ENCODE measurements at regions not wholly inside any gene's neighbourhood (a gene's known extent, or its start where the extent isn't known, plus 50 kb on each side); places are given as distances from the start of the nearest gene placed in this dataset.

DNA sequence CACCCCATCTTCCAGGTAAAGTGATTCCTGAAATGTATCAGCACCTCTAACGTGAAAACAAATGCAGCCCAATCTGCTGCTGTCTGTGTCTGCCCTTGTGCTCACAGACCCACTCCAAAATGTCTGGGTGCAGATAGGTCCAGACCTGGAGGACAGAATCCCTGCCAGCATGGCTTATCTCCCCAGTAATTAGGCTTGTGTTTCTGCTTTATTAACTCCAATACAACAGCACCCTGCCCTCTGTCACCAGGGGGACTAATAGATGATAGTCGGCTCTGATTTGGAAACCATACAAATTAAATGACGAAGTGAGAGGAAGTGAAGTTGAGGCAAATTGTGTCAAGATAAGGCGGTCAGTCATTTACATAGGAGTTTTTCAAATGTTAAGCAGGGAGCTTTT is 608.3 kb upstream of the SALL1 start:
- DNase-seq = no peak

DNA sequence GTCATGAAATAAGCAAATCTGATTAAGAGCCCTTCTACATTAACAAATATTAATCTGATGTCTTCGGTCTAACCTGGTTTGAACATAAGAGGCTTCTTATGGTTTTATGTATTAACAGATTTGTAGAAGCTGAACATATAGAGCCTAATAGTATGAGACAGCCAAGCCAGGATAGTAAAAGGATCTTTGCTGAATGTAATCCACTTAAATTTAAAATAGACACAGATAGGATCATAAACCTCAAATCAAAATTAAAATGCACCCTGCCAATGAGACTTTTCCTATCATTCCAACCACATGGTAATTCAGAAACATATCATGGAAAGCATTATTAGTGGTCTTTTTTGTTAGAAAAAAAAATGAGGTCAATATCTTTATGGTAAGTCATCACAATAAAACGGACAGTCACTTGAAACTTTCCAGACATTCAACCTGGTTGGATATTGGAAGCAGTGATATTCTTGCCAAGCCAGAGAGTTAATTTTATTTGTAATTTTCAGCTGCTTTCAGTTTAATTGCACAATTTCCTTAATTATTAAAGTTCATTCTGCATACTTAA is 606.9 kb upstream of the SALL1 start:
- no peak for DNase-seq

DNA sequence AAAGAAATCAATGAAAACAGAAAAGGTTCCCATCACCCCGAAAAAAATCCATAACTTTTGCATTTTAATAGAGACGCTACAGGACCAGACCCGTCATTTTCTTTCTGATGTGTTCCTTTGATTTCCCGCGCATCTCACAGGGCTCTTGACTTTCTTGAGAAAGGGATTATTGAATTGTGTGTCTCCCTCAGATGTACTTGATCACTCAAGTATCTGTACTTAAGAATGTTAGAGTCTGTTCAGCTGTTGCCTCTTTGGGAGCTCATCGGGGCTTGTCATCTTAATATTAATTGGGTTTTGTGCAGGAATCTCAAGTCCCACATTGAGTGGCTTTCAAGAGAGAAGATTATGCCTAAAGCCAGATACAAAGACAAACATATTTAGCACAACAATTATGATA is 606.4 kb upstream of the SALL1 start:
- DNase-seq = no peak

DNA sequence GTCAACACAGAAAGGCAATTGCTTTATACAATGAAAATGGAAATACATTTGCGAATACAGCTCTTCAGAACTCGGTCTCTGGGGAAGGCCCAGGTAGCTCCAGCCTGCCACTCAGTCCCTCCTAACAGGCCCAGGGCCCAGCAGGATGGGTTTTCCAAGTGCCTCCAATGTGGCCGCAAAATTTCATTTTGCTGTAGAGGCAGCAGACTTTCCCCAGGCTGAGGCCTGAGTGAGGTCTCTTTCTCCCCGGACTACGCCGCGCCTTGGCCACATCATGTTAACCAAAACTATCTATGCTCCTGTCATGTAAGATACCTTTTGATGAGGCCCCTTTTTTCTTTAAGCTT is 606.0 kb upstream of the SALL1 start:
- no peak for DNase-seq

DNA sequence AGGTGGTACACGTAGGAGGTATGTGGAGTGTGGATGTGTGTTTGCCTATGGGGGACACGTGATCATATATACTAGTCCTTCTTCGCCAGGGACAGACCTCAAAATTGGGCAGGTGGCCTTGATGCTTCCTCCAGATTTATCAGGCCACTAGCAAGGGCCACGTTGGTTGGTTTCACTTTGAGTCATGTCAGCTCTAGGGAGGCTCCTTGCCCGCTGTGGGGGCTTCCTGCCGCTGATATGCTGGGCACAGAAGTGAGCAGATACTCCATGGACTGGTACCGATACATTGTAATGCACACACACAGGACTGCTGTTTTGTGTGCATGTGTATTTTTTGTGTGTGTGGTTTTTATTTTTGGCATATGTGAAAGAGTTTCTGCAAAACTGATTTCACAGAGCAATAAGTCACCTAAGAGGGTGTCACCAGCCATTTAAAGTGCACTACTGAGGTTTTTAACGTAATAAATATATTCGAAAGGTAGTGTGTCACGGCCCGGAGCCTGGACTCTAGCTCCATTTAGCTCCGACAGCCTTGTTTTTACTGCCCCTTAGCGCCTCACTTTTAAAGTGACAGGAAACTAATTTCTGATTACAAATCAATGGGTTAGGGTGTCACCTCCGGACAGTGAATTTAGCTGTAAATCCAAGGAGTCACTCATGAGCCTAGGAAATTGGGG is 605.5 kb upstream of the SALL1 start:
- no peak for DNase-seq

DNA sequence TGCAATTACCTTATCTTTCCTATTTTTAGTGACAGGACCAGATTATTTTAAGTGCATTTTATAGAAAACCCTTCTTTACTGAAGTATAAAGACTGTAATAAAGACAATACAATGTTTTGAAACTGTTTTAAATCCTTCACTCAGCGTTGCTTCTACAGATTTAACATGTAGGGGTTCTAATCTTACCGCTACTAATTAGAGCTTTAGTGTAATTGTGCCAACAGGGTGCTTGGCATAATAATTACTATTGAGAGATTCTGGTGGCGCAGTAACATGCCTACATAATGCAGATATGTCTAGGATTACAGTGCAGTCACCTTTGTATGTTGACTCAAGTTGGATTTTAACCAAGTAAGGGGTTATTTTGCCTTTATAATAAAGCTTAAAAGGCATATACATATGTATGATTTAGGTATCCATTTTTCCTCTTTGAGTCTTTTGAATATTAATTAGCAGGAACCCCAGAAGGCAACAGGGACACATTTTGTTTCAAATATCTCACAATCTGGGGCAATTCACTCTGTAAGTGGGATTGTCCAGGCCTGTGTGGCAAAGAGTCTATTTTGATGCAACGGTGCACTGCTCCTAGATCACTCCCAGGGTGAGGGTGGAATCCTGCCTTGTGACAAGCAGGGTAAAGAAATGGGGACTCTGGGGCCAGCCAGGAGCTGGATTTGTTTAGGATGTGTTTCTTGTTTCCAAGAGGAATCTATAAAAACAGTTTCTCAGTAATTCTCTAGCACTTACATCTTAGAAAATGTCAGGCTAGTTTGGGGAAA is 604.7 kb upstream of the SALL1 start:
- DNase-seq = no peak

DNA sequence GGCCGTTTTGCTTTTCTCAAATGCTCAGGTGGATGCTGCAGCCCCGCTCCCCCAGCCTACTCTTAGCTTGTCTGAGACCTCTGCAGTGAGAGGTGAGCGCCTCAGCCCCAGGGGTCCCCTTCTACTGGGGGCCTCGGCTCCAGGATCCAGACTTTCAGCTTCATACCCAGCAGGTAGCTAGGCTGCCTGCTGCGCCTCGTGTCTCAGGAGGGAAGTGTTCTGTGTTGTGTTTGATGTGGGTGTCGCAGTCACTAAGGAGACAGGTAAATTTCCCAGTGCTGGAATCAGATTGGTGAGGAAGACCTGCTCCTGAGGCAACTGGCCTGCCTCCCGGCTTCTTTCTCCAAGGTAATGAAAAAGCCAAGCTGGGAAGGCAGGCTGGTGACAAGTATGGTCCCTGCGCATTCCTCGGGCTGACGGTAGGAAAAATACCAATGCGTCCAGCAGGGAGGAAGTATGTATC is 604.0 kb upstream of the SALL1 start:
- DNase-seq = no peak

DNA sequence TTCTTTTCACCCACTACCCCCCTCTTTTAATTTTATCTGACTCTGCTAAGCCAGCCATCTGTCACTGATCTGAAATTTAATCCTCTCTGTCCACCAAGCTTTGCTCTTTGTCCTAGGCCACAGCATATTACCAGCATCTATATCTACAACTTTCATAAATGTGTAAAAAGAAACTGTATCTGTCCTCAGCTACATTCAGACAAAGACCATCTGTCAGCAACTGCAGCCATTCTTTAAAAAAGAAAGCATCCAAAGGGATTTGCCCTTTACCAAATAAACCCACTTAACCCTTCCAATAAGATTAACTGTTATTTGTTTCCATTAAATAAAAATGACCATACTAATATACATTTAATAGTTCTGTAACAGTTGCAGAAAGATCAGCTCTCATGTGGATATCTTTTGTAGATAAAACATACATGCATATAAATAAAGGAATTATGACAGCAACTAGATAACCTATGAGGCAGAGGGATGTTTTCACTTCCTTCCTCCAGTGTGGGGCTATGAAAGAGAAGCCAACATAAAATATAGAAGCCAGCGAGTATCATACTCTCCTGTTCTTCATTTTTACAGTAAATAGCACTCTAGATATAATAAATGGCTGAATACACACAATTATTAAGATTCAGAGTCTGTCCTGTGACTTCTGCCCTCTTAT is 602.5 kb upstream of the SALL1 start:
- no peak for DNase-seq

DNA sequence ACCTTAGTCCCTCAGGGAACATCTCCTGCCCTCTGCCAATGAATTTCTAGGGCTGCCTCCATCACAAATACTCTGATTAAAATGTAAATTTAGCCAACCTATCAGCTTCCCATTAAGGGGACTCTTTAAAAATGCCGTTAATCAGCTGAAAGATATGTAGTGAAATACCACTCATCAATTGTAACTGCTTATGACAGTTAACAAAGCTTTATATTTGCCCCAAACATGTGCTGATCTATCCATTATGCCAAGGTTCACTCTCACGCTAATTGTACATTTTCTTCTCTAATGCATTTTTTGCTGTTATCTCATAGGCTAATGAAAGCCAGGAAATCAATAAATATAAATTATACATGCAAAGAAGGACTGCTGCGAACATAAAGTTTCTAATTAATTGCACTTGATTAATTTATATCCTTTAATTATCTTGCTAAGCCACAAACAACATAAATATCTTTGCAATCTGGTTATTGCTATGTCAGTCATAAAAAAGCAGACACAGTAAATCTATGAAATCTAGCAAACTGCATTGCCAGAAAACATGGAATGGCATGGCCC is 601.4 kb upstream of the SALL1 start:
- no peak for DNase-seq

DNA sequence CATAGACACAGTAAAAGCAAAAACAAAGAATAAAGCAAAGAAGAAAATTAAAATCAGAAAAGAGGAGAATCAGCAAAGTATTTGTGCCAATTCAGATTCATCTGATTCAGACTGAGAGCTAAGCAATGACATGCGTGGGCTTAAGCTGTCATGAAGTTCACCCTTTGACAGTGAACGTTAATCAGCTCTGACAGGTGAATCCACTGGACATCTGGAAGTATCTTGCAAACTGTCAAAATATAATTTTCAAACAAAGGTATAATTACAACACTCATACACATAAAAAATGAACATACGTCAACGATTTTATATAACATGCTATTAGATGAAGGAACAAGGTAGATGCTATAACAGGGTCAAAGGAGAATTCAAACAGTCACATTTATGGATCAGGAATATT is 596.3 kb upstream of the SALL1 start:
- DNase-seq = no peak

DNA sequence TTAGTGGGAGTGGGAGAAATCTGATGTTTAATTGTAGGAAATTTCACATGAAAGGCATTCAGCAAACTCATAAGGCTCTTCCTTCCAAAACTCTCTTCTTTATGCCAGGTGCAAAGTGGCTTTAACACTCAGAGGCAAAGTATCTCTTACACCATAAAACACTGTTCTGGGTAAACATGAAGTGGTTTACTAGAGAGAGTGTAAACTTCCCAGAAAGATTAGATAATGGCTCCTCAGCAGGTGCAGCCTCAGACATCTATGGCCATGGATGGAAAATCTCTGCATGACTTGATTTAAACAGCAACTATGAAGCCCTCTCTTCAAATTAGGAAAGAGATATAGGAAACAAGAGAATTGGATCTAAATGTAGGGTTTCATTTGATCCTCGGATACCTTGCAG is 583.1 kb upstream of the SALL1 start:
- no peak for DNase-seq

DNA sequence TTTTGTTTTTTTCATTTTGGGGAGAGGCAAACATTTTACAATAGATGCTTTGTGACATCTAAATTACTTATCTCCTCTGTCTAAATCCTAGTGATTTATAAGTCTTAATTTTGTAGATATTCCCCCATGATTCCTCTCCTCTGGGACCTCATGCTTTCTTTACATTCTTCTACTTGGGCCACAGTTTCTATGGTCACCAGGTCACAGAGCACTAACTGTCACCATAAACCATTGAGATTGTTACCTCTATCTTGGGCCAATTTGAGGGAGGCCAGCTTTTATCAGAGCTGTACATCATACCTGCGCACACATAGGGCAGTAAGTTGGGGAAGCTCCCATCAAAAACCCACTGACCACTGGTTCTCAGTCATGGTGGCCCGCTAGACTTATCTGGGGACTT is 582.1 kb upstream of the SALL1 start:
- DNase-seq = no peak

DNA sequence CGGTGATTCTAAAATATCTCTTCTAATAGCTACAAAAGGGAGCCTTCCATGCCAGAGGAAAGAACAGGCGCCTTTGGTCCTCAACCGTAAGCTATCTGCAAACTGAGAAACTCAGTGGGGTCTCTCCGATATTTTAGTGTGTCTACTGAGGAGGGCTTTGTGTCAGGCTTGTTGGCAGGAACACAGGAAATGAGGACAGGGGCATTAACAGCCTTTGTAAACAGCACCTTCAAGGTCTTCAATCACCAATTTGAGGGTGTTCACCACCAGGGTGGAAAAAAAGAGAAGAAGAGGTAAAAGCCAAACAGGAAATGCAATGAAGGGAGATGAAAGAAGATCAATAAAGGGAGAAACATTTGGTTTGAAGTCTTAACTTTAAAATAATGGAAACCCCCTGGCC is 580.1 kb upstream of the SALL1 start:
- DNase-seq = no peak

DNA sequence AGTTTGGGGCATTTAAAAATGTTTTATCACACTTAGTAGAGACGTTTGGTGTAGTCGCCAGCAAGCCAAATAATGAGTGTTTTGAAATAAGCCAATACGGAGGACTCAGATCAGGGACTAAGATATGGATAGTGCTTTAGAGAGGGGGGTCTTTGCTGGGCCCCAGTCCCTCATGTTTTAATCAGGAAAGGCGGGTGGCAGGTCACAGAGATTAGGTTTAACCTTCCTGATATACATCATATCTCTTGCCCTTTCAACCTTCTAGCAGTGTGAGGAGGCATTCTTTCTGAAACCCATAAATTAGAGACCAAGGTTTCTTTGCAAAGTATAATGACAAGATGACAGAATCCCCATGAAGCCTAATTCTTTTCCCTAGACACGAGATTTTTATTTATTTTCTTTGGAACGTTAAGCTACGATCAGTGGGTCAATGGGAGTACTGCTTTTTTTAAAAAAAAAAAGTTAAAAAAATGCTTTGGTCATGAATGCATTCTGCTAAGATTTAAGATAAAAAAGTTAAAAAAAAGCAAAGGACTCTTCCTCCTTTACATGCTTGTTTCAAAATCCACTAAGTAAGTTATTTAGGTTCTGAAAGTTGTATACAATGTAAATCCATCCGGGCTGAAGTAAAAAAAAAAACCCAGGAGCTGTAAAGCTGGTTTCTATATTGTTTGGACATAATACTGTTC is 572.1 kb upstream of the SALL1 start:
- DNase-seq = no peak

DNA sequence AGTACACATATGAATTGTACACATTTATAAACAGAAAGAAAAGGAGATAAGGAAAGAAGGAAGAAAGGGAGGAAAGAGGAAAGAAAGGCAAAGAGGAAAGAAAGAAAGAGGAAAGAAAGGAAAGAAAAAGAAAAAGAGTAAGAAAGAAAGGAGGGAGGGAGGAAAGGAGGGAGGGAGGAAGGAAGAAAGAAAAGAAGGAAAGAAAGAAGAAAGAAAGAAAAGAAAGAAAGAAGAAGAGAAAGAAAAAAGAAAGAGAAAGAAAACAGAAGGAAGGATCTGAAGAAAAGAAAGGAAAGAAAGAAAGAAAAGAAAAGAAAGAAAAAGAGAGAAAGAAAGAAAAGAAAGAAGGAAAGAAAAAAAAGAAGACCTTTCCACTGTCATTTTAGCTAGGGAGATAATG is 571.4 kb upstream of the SALL1 start:
- DNase-seq = no peak

DNA sequence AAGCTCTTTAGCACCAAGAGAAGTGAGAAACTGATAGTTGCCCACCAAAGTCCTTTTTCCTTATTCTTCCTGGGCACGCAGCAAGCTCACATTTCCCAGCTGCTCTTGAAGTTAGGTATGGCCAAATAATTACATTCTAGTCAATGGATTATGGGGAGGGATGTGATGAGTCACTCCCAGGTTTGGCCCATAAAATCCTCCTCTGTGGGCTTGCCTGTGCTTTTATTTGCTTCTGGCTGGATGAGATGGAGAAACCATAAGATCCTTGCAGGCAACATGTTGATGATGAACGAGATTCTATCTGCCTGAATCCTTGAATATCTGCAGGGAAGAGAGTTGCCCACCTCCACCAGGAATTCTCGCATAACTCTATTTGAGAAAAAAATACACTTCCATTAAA is 568.3 kb upstream of the SALL1 start:
- DNase-seq = no peak

DNA sequence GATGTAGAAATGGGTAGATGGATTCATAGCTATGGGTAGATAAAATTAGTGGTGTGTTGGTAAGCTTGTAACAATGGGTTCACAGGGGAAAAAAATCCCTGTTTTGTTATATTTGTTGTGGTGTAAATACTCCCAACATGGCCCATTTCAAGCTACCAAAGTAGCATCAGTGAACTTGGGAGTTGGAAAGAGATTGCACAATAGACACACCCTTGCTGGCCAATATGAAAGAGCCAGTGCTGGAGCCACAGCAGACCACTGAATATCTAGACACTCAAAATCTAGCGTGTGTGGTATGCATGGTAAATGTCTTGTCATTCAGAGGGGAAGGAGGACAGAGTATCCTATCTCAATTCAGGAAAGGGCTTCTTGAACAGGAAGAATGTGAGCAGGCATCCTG is 565.1 kb upstream of the SALL1 start:
- DNase-seq = no peak

DNA sequence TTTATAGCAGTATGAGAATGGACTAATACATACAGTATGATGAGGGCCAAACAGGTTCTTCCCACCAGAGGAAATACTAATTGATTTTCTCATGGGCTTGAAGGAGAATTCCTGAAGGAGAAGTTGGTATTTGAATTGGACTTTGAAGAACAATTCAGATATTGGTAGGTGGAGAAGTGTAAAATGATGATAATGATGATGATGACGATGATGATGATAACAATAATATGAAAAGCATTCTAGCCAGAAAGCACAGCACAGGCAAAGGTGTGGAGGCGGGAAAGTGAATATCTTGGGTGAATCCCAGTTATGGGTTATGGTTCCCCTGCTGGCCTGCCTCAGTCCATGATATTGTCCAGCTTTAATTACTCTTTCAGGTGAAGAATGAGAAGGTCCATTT is 562.4 kb upstream of the SALL1 start:
- no peak for DNase-seq

DNA sequence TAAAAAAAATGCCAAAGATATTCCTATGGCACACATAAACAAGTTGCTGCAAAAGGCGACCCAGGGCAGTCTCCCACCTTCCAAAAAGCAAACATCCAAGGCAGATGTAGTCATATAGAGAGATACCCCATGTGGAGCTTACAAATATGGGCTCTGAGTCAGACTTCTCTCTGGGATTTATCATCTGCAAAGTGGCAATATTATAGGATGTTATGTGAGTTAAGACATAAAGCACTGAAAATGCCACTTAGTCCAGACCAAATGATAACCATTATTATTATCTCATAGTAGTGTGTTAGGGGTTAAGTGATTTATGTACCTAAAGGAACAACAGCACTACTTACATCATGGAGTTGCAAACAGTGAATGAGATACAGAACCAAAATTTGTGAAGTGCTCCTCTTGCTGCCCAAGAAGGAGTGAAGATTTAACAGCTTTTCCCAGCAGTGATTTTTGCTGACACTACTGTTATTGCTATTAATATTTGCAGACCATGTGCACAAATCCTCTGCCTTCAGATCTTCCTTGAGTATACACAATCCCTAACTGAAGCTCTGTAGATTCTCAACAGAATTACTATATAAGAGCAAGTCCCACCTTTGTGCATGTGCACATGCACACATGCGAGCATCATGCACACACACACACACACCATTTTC is 560.0 kb upstream of the SALL1 start:
- no peak for DNase-seq

DNA sequence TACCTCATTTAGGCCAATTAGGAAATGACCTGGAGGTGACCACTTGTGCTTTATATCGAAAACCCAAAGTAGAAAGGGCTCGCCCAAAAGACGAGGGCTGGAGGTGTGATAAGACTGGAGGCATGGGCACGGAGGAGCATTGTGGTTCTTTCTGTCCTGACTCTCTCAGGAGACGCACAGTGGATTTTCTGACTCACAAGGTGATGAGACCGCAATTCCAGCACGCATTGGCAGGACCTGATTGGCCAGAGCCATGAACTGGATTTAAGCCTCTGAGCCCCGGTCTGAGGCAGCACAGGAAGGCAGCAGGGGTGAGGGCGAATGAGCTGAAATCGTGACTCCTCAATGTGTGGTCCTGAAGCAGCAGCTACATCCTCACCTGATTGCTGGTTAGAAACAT is 559.1 kb upstream of the SALL1 start:
- no peak for DNase-seq

DNA sequence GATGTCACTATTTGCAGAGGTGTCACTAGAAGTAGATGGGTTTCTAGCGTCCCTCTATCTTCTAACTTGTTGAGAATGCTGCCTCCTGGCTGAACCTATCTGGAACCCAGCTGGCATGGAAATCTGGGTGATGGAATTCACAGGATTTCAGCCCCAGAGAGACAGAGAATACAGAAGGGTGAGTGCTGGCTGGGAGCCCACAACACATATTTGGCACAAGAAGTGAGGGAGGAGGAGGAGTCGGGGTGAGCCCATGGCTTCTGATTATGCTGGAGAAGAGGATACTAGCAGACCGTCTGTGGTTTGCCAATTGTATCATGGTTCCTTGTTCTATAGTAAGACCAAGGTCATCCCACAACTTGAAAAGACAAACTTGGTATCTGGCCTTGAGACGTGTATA is 557.8 kb upstream of the SALL1 start:
- no peak for DNase-seq

DNA sequence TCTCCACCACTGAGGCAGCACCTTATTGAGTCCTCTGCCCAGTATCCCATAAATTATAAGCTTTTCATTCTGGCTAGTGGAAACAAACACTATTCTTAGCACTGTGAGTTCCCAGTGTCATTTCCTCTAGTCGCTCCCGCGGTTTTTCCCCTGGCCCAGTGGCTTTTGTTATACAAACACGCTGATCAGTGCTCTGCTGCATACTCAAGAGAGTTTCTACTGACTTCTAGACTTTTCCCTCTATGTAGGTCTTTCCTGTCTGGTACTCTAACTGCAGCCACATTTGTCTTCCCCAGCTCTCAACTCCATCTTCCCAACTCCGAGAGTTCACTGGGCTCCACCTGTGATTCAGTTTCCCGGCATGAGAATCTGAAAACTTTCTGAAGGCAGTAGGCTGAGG is 556.6 kb upstream of the SALL1 start:
- no peak for DNase-seq

DNA sequence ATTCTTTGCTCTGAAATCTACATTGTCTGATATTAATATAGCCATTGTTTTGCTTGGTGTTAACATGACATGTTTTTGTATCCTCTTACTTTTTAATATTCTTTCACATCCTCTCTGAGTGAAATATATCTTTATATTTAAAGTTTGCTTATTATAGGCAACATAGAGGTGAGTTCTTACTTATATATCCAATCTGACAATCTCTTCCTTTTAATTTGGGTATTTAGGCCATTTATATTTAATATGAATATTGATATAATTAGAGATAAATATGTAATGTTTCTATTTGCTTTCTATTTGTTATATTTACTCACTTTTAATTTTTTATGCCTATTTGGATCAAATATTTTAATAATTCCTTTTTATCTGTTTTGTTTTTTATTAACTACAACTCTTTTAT is 554.1 kb upstream of the SALL1 start:
- DNase-seq = no peak
